ENCODE measurements at regions not wholly inside any gene's neighbourhood (a gene's known extent, or its start where the extent isn't known, plus 50 kb on each side); places are given as distances from the start of the nearest gene placed in this dataset.
"Not testable (repeated sequence)": the region's sequence is repeated elsewhere in the genome, so short reads cannot be mapped to it uniquely, and the experiment has no call there.

DNA sequence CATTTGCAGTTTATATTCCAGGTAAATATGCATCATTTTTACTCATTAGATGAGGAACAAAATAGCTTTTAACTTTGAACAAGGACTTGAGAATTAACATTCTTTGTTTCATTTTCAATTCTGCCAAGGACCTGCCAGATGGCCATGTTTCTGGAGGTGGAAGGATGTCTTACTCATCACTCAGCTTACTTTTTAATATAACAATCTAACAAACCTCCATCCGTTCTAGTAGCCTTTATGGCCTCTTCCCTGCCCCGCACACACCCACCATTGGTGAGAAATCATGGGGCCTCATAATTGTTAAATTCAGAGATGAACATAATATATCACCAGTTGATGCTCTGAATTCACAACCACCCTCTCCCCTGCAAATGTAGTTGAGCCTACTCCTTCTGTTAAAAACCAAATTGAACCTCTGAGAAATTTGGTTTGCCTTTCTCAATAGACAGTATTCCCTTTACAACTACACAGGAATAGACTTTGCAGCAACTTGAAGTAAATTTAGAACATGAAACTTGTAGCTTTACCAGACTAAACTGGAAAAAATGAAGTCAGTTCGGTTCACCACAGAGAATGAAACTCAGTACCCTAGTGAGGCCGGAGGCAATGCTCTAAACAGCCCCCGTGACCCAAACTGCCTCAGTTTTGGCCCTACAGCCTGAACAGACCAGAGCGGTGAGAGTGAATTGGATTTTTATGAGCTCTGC is 50.1 kb upstream of the ACSL4 start:
- H3K9me3 ChIP-seq = no peaks in the 10 kb centered on the region
- TF ChIP-seq, protein P1, sequence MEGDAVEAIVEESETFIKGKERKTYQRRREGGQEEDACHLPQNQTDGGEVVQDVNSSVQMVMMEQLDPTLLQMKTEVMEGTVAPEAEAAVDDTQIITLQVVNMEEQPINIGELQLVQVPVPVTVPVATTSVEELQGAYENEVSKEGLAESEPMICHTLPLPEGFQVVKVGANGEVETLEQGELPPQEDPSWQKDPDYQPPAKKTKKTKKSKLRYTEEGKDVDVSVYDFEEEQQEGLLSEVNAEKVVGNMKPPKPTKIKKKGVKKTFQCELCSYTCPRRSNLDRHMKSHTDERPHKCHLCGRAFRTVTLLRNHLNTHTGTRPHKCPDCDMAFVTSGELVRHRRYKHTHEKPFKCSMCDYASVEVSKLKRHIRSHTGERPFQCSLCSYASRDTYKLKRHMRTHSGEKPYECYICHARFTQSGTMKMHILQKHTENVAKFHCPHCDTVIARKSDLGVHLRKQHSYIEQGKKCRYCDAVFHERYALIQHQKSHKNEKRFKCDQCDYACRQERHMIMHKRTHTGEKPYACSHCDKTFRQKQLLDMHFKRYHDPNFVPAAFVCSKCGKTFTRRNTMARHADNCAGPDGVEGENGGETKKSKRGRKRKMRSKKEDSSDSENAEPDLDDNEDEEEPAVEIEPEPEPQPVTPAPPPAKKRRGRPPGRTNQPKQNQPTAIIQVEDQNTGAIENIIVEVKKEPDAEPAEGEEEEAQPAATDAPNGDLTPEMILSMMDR (IDR thresholded peaks at IDR 0.05) = no peak
- no peaks in the 10 kb centered on the region for H3K4me1 ChIP-seq (ENCODE audit: low read depth)
- no peaks in the 10 kb centered on the region for H3K36me3 ChIP-seq (ENCODE audit: low read depth)
- intact Hi-C loops (cut with DNase I, micrococcal nuclease) = no loop called here
- no peak for DNase-seq
- ATAC-seq = no peak
- no peak overlapping the region for H3K4me3 ChIP-seq

DNA sequence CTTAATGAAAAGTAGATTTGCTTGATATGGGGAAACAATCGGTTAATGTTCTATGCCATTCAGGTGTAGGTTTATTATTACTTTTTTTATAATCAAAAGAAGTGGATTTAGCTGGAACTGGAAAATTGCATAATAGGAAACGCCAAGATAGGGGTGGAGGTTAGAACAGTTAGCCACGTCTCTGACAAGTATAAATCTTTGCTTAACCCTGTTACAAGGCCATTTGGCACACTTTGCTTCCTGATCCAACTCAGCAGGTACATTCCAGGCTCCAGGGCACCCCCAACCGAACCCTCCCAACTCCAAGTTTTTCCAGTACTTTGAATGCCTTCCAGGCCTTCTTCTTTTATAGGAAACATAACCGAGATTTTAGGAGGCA is 50.6 kb upstream of the ACSL4 start:
- Histone ChIP-seq H3K4me3 (no peak overlapping the region), H3K4me1 (ENCODE audit: low read depth) (no peaks in the 10 kb centered on the region), H3K9me3 (no peaks in the 10 kb centered on the region), H3K36me3 (ENCODE audit: low read depth) (no peaks in the 10 kb centered on the region)
- DNase-seq = no peak
- intact Hi-C loops (cut with DNase I, micrococcal nuclease) = no loop called here
- no peak for ATAC-seq
- TF ChIP-seq, protein P1 (IDR thresholded peaks at IDR 0.05) = no peak

DNA sequence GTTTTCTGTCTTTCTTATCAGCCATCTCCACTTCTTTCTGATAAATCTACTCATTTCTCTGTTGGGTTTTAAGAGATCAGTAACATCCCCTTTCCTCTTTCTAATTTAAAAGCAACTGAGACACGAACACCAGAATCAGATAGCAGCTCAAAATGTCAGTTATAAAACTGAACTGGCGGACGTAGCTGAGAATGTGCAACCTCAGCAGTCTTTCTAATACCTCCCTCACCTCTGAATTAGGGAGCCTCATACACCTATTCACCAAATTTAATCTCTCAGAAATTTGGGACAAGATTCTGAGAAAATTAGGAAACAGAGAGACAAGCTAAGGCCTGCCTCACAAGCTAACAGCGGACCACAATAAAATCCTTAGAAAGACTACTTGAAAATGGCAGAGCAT is 52.0 kb upstream of the ACSL4 start:
- no peaks in the 10 kb centered on the region for H3K4me1 ChIP-seq (ENCODE audit: low read depth)
- no peaks in the 10 kb centered on the region for H3K36me3 ChIP-seq (ENCODE audit: low read depth)
- intact Hi-C loops (cut with DNase I, micrococcal nuclease) = no loop called here
- no peak overlapping the region for H3K4me3 ChIP-seq
- TF ChIP-seq, protein P1 (IDR thresholded peaks at IDR 0.05) = no peak
- ATAC-seq (no peak), DNase-seq (no peak)
- H3K9me3 ChIP-seq = no peaks in the 10 kb centered on the region

DNA sequence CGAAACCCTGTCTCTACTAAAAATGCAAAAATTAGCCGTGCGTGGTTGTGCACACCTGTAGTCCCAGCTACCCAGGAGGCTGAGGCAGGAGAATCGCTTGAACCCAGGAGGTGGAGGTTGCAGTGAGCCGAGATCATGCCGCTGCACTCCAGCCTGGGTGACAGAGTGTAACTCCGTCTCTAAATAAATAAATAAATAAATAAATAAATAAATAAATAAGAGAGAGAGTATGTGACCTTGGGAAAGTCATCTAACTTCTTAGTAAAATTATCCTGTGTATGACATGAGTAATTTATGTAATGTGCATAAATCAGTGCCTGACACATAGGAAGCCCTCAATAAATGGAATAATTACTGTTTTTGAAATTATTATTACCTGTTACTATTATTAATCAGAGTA is 57.5 kb upstream of the ACSL4 start:
- ATAC-seq; H3K4me3 ChIP-seq; H3K4me1 ChIP-seq (ENCODE audit: low read depth); H3K9me3 ChIP-seq; H3K36me3 ChIP-seq (ENCODE audit: low read depth); intact Hi-C loops (cut with DNase I, micrococcal nuclease); DNase-seq: not testable (repeated sequence)

DNA sequence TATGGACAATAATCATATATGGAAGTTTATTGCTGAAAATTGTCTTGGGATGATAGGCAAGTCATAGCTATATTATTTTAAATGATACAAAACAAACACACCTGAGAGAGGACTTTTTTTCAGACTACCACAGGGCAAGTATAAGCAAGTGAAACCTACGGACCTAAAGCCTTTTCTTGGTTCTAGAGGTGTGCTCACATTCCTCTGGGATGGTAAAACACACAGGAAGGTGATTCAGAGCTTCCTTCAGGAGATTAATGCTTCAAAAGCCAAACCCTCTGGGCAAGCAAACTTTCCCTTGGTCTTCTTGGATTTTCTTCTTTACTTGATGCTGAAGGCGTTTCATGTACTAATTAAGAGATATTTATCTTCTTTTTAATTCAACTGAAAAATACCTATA is 60.1 kb upstream of the ACSL4 start:
- ATAC-seq (no peak), DNase-seq (no peak)
- TF ChIP-seq, protein P1 (IDR thresholded peaks at IDR 0.05) = no peak
- no peaks in the 10 kb centered on the region for H3K9me3 ChIP-seq
- intact Hi-C loops (cut with DNase I, micrococcal nuclease) = no loop called here
- H3K36me3 ChIP-seq (ENCODE audit: low read depth) = no peaks in the 10 kb centered on the region
- H3K4me3 ChIP-seq = no peak overlapping the region
- no peaks in the 10 kb centered on the region for H3K4me1 ChIP-seq (ENCODE audit: low read depth)

DNA sequence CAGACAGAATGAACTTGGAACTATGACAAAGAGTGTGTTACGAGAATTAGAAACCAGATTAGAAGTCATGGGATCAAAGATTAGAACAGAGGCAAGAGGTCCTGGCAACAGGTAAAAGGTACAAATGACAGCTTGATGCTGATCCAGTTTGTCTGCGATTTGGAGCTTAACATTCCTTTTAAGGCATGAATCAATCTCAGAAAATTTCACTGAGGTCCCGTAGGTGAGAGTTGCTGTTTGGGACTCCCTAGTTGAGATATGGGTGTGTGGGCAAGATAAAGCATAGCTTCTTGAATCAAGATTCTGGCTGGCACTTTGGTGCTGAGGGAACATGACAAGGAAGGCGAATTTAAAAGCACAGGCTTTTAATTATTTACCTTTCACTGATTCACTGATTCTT is 62.6 kb upstream of the ACSL4 start:
- intact Hi-C loops (cut with DNase I, micrococcal nuclease) = no loop called here
- Histone ChIP-seq H3K36me3 (ENCODE audit: low read depth) (no peaks in the 10 kb centered on the region), H3K9me3 (no peaks in the 10 kb centered on the region), H3K4me1 (ENCODE audit: low read depth) (no peaks in the 10 kb centered on the region), H3K4me3 (no peak overlapping the region)
- TF ChIP-seq, protein P1 (IDR thresholded peaks at IDR 0.05) = no peak
- ATAC-seq (no peak), DNase-seq (no peak)
